Kidney (tissue), 13 donors: ENCODE measurements at regions not wholly inside any gene's neighbourhood (a gene's known extent, or its start where the extent isn't known, plus 50 kb on each side); places are given as distances from the start of the nearest gene placed in this dataset.

Source experiments
- DNase-seq, 5 donors: peaks; one replicate each; pipeline ENCODE4 v3.0.0-alpha.2; 2013 to 2020
- FAIRE-seq: peaks from 2 replicates; lab custom pipeline; 2012; peaks lifted over from hg19 to GRCh38; lab: Jason Lieb, UNC
- H3K27ac ChIP-seq, 2 donors: one replicate each; pipeline ENCODE4 v1.7.0; 2013; ENCODE audit warnings: low read depth in 2 of 2, low read length in 2 of 2, inconsistent platforms in 1 of 2
- H3K27me3 ChIP-seq: one replicate; pipeline ENCODE4 v1.7.1; 2013; ENCODE audit warnings: low read length, inconsistent platforms; ENCODE audit not compliant: control insufficient read depth, insufficient read depth
- H3K36me3 ChIP-seq, 3 donors: one replicate each; pipeline versions ENCODE4 v1.7.0 to v1.7.1; 2013; ENCODE audit warnings: low read length in 3 of 3, control low read depth in 1 of 3, inconsistent platforms in 1 of 3; ENCODE audit not compliant: insufficient read depth in 3 of 3, control insufficient read depth in 2 of 3
- H3K4me1 ChIP-seq, 3 donors: one replicate each; pipeline versions ENCODE4 v1.7.0 to v1.7.1; 2013; ENCODE audit warnings: low read length in 3 of 3, inconsistent platforms in 1 of 3, low read depth in 1 of 3; ENCODE audit not compliant: control insufficient read depth in 2 of 3, insufficient read depth in 2 of 3
- H3K4me3 ChIP-seq, 3 donors: one replicate each; pipeline versions ENCODE4 v1.7.0 to v1.8.1; 2013; ENCODE audit warnings: low read length in 3 of 3, control low read depth in 1 of 3, inconsistent platforms in 1 of 3
- H3K9ac ChIP-seq, 3 donors: one replicate each; pipeline versions ENCODE4 v1.7.0 to v1.7.1; 2013; ENCODE audit warnings: low read length in 3 of 3, control low read depth in 1 of 3, inconsistent platforms in 1 of 3
- H3K9me3 ChIP-seq, 3 donors: one replicate each; pipeline versions ENCODE4 v1.7.0 to v1.7.1; 2013; ENCODE audit warnings: low read length in 3 of 3, control low read depth in 1 of 3, inconsistent platforms in 1 of 3; ENCODE audit not compliant: control insufficient read depth in 2 of 3, insufficient read depth in 1 of 3
- intact Hi-C: fragments of 100-400 bp; cut with DNase I; formaldehyde crosslinking; loops from one replicate; pipeline ENCODE4 v1.11.1; 2022
- TF ChIP-seq, protein P1 (sequence below): IDR thresholded peaks from 3 replicates; pipeline ENCODE4 v1.5.1; 2012; ENCODE audit warnings: mild to moderate bottlenecking, moderate library complexity, borderline replicate concordance; ENCODE audit not compliant: insufficient read depth; ENCODE audit errors: extremely low read depth
- donor health status: control.
- donor health status: control.
- donor health status: control.
- donor health status: control.
- donor health status: control.
- donor health status: DM: yes; HTN: yes; CAD: no.
- donor health status: Normal renal cell carcinoma (clear cell type).

DNA sequence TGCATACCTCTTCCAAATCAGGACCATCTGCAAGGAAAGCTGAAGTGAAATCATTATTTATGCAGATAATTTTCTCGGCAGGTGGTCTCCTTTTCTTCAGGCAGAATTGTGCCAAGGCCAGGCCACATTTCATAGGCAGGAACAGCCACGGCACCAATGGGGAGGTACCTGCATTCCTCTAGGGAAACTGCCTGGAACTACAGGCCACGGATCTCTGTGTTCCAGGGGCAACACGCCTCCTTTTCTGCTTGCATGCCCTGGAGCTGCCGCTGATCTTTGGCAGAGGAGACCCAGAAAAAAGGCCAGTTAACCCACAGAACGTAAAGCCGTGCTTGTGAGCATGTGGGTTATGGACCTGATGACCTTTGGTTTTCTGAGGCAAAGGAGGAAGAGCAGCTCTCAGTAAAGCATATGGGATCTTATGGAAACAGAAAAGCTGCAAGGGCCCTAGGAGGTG lies 111.2 kb upstream of the KIAA1217 start:
- Histone ChIP-seq H3K4me1 (peaks cover 0 to 9% (median 3%) of the 10 kb centered on the region in 3 donors), H3K27ac (peak overlapping the region in 1 of 2 donors; percentile 27), H3K27me3 (no peaks in the 10 kb centered on the region), H3K36me3 (no peaks in the 10 kb centered on the region), H3K4me3 (no peak overlapping the region), H3K9me3 (no peaks in the 10 kb centered on the region), H3K9ac (no peak overlapping the region)
- TF ChIP-seq, protein P1, sequence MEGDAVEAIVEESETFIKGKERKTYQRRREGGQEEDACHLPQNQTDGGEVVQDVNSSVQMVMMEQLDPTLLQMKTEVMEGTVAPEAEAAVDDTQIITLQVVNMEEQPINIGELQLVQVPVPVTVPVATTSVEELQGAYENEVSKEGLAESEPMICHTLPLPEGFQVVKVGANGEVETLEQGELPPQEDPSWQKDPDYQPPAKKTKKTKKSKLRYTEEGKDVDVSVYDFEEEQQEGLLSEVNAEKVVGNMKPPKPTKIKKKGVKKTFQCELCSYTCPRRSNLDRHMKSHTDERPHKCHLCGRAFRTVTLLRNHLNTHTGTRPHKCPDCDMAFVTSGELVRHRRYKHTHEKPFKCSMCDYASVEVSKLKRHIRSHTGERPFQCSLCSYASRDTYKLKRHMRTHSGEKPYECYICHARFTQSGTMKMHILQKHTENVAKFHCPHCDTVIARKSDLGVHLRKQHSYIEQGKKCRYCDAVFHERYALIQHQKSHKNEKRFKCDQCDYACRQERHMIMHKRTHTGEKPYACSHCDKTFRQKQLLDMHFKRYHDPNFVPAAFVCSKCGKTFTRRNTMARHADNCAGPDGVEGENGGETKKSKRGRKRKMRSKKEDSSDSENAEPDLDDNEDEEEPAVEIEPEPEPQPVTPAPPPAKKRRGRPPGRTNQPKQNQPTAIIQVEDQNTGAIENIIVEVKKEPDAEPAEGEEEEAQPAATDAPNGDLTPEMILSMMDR, result no peak
- intact Hi-C loops, result no loop called here
- DNase-seq (peak in 4 of 5 donors; percentile 81 to 91 (median 86)), FAIRE-seq (no peak)

DNA sequence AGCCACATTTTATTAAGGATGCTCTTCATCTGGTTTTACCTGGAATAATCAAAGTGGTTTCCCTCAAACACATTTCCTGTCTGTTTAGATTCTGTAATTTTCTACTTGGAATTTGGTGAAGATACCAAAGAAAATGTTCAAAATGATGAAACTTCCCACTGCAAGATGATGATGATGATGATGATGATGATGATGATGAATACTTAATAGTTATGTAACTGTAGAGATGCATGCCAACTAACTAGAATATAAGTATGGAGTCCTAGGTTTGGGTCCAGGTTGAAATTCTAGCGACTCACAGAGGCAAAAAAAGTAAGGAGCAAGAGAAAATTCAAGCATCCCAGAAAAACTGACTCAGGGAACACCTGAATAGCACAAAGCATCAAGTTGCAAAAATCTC lies 104.0 kb upstream of the KIAA1217 start:
- intact Hi-C loops, result no loop called here
- no peak overlapping the region for H3K4me3 ChIP-seq
- H3K9me3 ChIP-seq, result no peaks in the 10 kb centered on the region
- no peak for DNase-seq
- no peak for FAIRE-seq
- no peaks in the 10 kb centered on the region for H3K27me3 ChIP-seq
- H3K27ac ChIP-seq, result no peak overlapping the region
- no peak overlapping the region for H3K9ac ChIP-seq
- H3K36me3 ChIP-seq, result no peaks in the 10 kb centered on the region
- TF ChIP-seq, protein P1, result no peak
- no peaks in the 10 kb centered on the region for H3K4me1 ChIP-seq

DNA sequence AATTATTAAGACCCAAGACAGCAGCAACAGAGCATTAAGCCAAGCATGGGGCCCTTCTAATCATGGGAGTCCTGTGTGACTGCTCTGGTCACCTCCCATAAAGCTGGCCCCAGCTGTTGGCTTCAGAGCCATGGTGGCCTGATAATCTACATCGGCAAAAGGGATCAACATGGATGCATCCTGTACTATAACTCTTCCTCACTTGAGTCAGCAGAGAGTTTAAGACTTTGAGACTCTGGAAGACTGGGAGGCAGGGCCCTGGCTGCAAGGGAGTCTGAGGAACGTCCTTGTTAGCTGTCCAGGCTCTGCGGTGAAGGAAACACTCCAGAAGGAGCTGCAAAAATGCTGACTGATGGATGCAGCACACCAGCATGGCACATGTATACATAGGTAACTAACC lies 95.0 kb upstream of the KIAA1217 start:
- TF ChIP-seq, protein P1, result no peak
- H3K4me3 ChIP-seq, result no peak overlapping the region
- DNase-seq (peak in 1 of 5 donors; percentile 60), FAIRE-seq (no peak)
- no peaks in the 10 kb centered on the region for H3K9me3 ChIP-seq
- intact Hi-C loops, result no loop called here
- peaks cover 0 to 5% (median 0%) of the 10 kb centered on the region in 3 donors for H3K4me1 ChIP-seq
- H3K27ac ChIP-seq, result no peak overlapping the region
- H3K9ac ChIP-seq, result no peak overlapping the region
- H3K27me3 ChIP-seq, result no peaks in the 10 kb centered on the region
- no peaks in the 10 kb centered on the region for H3K36me3 ChIP-seq

DNA sequence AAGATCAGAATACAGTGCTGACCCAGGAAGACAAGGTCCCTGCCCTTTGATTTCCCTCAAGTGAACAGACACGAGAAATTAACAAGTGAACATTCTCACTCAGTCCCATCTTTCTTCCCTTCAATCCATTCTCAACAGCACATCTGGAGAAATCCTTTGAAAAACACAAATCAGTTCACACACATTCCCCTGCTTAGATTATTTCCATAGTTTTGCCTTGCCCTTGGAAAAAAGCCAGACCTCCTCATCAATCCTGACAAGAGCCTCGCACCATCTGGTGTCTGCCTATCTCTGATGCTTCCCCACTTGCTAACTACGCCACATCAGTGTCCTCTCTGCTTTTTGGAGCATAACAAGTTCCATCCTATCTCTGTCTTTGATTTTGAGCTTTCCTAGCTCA lies 94.4 kb upstream of the KIAA1217 start:
- H3K27me3 ChIP-seq, result no peaks in the 10 kb centered on the region
- TF ChIP-seq, protein P1, result no peak
- H3K9ac ChIP-seq, result no peak overlapping the region
- FAIRE-seq (no peak), DNase-seq (peak in 1 of 5 donors; percentile 59)
- no peaks in the 10 kb centered on the region for H3K9me3 ChIP-seq
- intact Hi-C loops, result no loop called here
- H3K36me3 ChIP-seq, result no peaks in the 10 kb centered on the region
- H3K27ac ChIP-seq, result peak overlapping the region in 1 of 2 donors; percentile 66
- no peak overlapping the region for H3K4me3 ChIP-seq
- peaks cover 0 to 5% (median 0%) of the 10 kb centered on the region in 3 donors for H3K4me1 ChIP-seq
